GM23338 (cell line): ENCODE measurements at regions not wholly inside any gene's neighbourhood (a gene's known extent, or its start where the extent isn't known, plus 50 kb on each side); places are given as distances from the start of the nearest gene placed in this dataset.
A peak's percentile ranks its signal among the peaks of the same experiment; 100 is the strongest.
"Not testable (repeated sequence)": the region's sequence is repeated elsewhere in the genome, so short reads cannot be mapped to it uniquely, and the experiment has no call there.

Source experiments
- ATAC-seq: fragments of 200-7000 bp; cut with Tn5 transposase; 3 replicates; pipeline ENCODE4 v1.9.1; 2020
- DNase-seq: peaks from one replicate; pipeline ENCODE4 v3.0.0-alpha.2; 2015; ENCODE audit warnings: low spot score
- H2AFZ ChIP-seq: fragments of 200-600 bp; sonication (generic); 2 replicates; pipeline ENCODE4 v1.8.0; 2016; ENCODE audit warnings: antibody characterized with exemption, mild to moderate bottlenecking, moderate library complexity
- H3F3A ChIP-seq: fragments of 200-600 bp; sonication (generic); replicated peaks from 2 replicates; pipeline ENCODE4 v1.8.0; 2017; ENCODE audit warnings: antibody characterized with exemption, mixed run types, low read depth
- H3K27ac ChIP-seq: fragments of 200-600 bp; sonication (generic); 2 replicates; pipeline ENCODE4 v1.6.1; 2016; ENCODE audit warnings: low read depth
- H3K27me3 ChIP-seq: fragments of 200-600 bp; sonication (generic); 2 replicates; pipeline ENCODE4 v1.8.0; 2016; ENCODE audit warnings: mild to moderate bottlenecking, mixed run types, moderate library complexity; ENCODE audit not compliant: insufficient read depth
- H3K36me3 ChIP-seq: fragments of 200-600 bp; sonication (generic); 2 replicates; pipeline ENCODE4 v1.8.0; 2016; ENCODE audit warnings: mild to moderate bottlenecking; ENCODE audit not compliant: insufficient read depth
- H3K4me1 ChIP-seq: fragments of 200-600 bp; sonication (generic); 2 replicates; pipeline ENCODE4 v1.8.0; 2016; ENCODE audit warnings: mild to moderate bottlenecking, moderate library complexity; ENCODE audit not compliant: insufficient read depth
- H3K4me2 ChIP-seq: fragments of 200-600 bp; sonication (generic); 2 replicates; pipeline ENCODE4 v1.7.1; 2017; ENCODE audit warnings: mixed run types
- H3K4me3 ChIP-seq: fragments of 200-600 bp; sonication (generic); 2 replicates; pipeline ENCODE4 v1.6.1; 2016; ENCODE audit warnings: mixed run types
- H3K79me2 ChIP-seq: fragments of 200-600 bp; sonication (generic); replicated peaks from 2 replicates; pipeline ENCODE4 v1.8.0; 2017; ENCODE audit warnings: mild to moderate bottlenecking; ENCODE audit not compliant: insufficient read depth
- H3K9me2 ChIP-seq: fragments of 200-600 bp; sonication (generic); 2 replicates; pipeline ENCODE4 v1.8.0; 2017; ENCODE audit not compliant: insufficient read depth
- H4K20me1 ChIP-seq: fragments of 200-600 bp; sonication (generic); replicated peaks from 2 replicates; pipeline ENCODE4 v1.8.0; 2017; ENCODE audit warnings: mild to moderate bottlenecking; ENCODE audit not compliant: insufficient read depth
- H3K27ac Mint-ChIP-seq: 2 replicates; pipeline ENCODE4 v1.8.0; 2020; ENCODE audit warnings: inconsistent platforms, mild to moderate bottlenecking, moderate library complexity, mixed read lengths
- H3K27me3 Mint-ChIP-seq: 3 replicates; pipeline ENCODE4 v1.8.0; 2022; ENCODE audit warnings: low read depth, mild to moderate bottlenecking, moderate library complexity, mixed read lengths, inconsistent platforms; ENCODE audit not compliant: insufficient read depth, poor library complexity
- H3K36me3 Mint-ChIP-seq: 3 replicates; pipeline ENCODE4 v1.8.0; 2021; ENCODE audit warnings: low read depth, mild to moderate bottlenecking, inconsistent platforms, moderate library complexity, mixed read lengths
- H3K4me1 Mint-ChIP-seq: 3 replicates; pipeline ENCODE4 v1.8.0; 2020; ENCODE audit warnings: mild to moderate bottlenecking, inconsistent platforms, mixed read lengths
- H3K4me3 Mint-ChIP-seq: 3 replicates; pipeline ENCODE4 v1.8.0; 2021; ENCODE audit warnings: moderate library complexity, mild to moderate bottlenecking, inconsistent platforms, mixed read lengths
- H3K9me3 Mint-ChIP-seq: 3 replicates; pipeline ENCODE4 v1.8.0; 2020; ENCODE audit warnings: moderate library complexity, mild to moderate bottlenecking, inconsistent platforms, mixed read lengths
- EZH2phosphoT487 ChIP-seq: fragments of 200-600 bp; sonication (generic); IDR thresholded peaks from one replicate; pipeline ENCODE4 v1.8.1; 2018; ENCODE audit warnings: antibody characterized with exemption; ENCODE audit not compliant: unreplicated experiment
- JUNB ChIP-seq: IDR thresholded peaks from one replicate; pipeline ENCODE4 v1.6.1; 2016; ENCODE audit warnings: antibody characterized with exemption; ENCODE audit not compliant: unreplicated experiment
- NANOG ChIP-seq: IDR thresholded peaks from 2 replicates; pipeline ENCODE4 v1.6.1; 2016; ENCODE audit warnings: antibody characterized with exemption, borderline replicate concordance
- STAT1 ChIP-seq: IDR thresholded peaks from one replicate; pipeline ENCODE4 v1.6.1; 2016; ENCODE audit warnings: antibody characterized with exemption; ENCODE audit not compliant: unreplicated experiment
- ZNF331 ChIP-seq: fragments of 250-450 bp; sonication (Bioruptor Pico); IDR thresholded peaks from 2 replicates; pipeline ENCODE4 v1.5.0; 2020; ENCODE audit warnings: low read depth, mild to moderate bottlenecking, moderate library complexity
- TF ChIP-seq, protein P1 (sequence below), 2 experiments: fragments of 200-600 bp in 1 of 2; sonication (generic) in 1 of 2; conservative IDR thresholded peaks; 2 replicates each; pipeline versions ENCODE4 v1.5.1 to v1.6.1; 2016 to 2017; ENCODE audit warnings: antibody characterized with exemption in 2 of 2, low read depth in 2 of 2, mild to moderate bottlenecking in 2 of 2, moderate library complexity in 1 of 2

DNA sequence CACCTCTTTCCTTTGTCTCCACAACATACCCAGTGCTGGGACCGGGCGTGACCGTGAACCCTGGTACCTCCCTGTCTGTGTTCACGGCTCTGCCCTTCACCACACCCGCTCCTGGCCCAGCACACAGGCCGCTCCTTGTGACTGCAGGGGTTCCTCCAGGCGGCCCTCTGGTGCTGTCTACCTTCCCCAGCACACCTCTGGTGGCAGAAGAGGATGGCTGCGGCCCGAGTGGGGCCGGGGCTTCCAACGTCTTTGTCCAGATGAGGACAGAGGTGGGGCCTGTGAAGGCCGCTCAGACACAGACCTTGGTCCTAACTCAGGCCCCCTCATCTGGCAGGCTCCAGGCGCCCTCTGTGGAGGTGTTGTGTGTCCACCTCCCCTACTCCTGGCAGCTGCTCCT, 55.4 kb upstream of the SGMS1 start:
- H3K27ac Mint-ChIP-seq: no peak overlapping the region
- H3K4me1 Mint-ChIP-seq: peaks cover 4% of the 10 kb centered on the region
- H3K79me2 ChIP-seq: no peaks in the 10 kb centered on the region
- no peak overlapping the region for H3K27ac ChIP-seq
- H3K36me3 Mint-ChIP-seq: no peaks in the 10 kb centered on the region
- peaks cover 1% of the 10 kb centered on the region; the same call in 1 of the 2 replicates for H3K4me1 ChIP-seq
- TF ChIP-seq EZH2phosphoT487: no peak
- TF ChIP-seq, protein P1, sequence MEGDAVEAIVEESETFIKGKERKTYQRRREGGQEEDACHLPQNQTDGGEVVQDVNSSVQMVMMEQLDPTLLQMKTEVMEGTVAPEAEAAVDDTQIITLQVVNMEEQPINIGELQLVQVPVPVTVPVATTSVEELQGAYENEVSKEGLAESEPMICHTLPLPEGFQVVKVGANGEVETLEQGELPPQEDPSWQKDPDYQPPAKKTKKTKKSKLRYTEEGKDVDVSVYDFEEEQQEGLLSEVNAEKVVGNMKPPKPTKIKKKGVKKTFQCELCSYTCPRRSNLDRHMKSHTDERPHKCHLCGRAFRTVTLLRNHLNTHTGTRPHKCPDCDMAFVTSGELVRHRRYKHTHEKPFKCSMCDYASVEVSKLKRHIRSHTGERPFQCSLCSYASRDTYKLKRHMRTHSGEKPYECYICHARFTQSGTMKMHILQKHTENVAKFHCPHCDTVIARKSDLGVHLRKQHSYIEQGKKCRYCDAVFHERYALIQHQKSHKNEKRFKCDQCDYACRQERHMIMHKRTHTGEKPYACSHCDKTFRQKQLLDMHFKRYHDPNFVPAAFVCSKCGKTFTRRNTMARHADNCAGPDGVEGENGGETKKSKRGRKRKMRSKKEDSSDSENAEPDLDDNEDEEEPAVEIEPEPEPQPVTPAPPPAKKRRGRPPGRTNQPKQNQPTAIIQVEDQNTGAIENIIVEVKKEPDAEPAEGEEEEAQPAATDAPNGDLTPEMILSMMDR (conservative IDR thresholded peaks at IDR 0.05; ENCODE audit: low read depth in 2 of 2): peak; percentile 7 to 36; a peak in 2 of 4 replicates
- H4K20me1 ChIP-seq: no peaks in the 10 kb centered on the region
- no peaks in the 10 kb centered on the region; the same call in 2 of the 3 replicates for H3K9me3 Mint-ChIP-seq
- H3F3A ChIP-seq: no peaks in the 10 kb centered on the region
- ATAC-seq: no peak
- peaks cover 1% of the 10 kb centered on the region for H3K27me3 Mint-ChIP-seq
- no peak overlapping the region for H3K4me3 ChIP-seq
- H2AFZ ChIP-seq: no peak overlapping the region
- no peak overlapping the region for H3K4me3 Mint-ChIP-seq
- H3K27me3 ChIP-seq: no peaks in the 10 kb centered on the region
- no peaks in the 10 kb centered on the region for H3K9me2 ChIP-seq
- DNase-seq: peak; percentile 17
- H3K4me2 ChIP-seq: no peak overlapping the region
- no peaks in the 10 kb centered on the region for H3K36me3 ChIP-seq

- H4K20me1 ChIP-seq, H3K27me3 ChIP-seq, H3K27me3 Mint-ChIP-seq, H3K79me2 ChIP-seq, ATAC-seq, DNase-seq, H2AFZ ChIP-seq, H3K27ac Mint-ChIP-seq, H3K4me2 ChIP-seq, H3K4me1 Mint-ChIP-seq, H3K4me3 ChIP-seq, H3K9me3 Mint-ChIP-seq, H3K36me3 Mint-ChIP-seq, H3K4me1 ChIP-seq, H3K4me3 Mint-ChIP-seq, H3K36me3 ChIP-seq, H3K27ac ChIP-seq, H3F3A ChIP-seq, H3K9me2 ChIP-seq: not testable (repeated sequence)
Measured at GRCh38 chr10:50675555-50675954, 51.8 kb upstream of the SGMS1 start.

DNA sequence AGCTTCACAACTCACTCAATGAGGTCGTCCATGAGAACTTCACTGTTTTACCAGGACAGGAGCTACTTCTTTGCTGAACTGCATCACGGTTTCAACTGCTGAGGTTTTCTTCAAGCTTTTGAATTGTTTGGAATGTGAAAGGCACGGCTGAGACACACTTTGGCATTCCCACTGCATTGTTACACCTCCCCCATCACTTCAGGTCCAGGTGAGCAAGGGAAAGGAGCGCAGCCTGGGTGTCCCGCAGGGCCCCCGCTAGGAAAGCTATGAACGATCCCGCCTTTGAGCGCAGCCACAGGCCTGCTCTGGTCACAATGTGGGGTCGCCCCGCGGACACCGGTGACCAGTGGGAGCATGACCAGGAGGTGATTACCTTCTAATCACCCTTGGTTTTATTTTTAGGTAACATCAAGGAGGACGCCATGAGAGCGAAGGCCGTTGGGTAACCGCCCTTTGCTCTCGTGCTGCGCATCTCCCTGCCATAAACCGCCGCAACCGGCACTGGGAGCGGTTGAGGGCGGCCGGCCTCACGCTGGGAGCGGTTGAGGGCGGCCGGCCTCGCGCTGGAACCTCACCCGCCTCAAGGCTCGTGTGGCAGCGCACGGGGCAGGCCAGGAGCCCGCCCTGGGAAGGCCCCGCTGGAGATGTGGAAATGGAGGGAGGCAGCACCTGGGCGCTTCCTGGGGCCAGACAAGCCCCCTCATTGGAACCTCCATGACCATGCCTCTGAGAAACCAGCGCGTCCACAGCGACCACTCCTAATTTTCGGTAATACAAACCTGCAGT, 50.9 kb upstream of the SGMS1 start:
- DNase-seq (peak; percentile 56), ATAC-seq (peak; percentile 67)
- peaks cover 7% of the 10 kb centered on the region; the same call in 1 of the 2 replicates for H3K4me1 ChIP-seq
- no peak overlapping the region for H3K27ac ChIP-seq
- H3K36me3 Mint-ChIP-seq: no peaks in the 10 kb centered on the region
- H3K4me3 Mint-ChIP-seq: no peak overlapping the region
- no peaks in the 10 kb centered on the region for H3F3A ChIP-seq
- H3K4me1 Mint-ChIP-seq: peaks cover 9% of the 10 kb centered on the region
- no peaks in the 10 kb centered on the region for H4K20me1 ChIP-seq
- no peaks in the 10 kb centered on the region for H3K9me2 ChIP-seq
- no peaks in the 10 kb centered on the region for H3K27me3 Mint-ChIP-seq
- H3K79me2 ChIP-seq: no peaks in the 10 kb centered on the region
- no peaks in the 10 kb centered on the region for H3K9me3 Mint-ChIP-seq
- H3K36me3 ChIP-seq: no peaks in the 10 kb centered on the region
- no peak overlapping the region for H3K27ac Mint-ChIP-seq
- H3K4me3 ChIP-seq: no peak overlapping the region
- no peaks in the 10 kb centered on the region for H3K27me3 ChIP-seq
- no peak overlapping the region for H2AFZ ChIP-seq
- no peak overlapping the region for H3K4me2 ChIP-seq
- TF ChIP-seq ZNF331 (no peak), JUNB (no peak), STAT1 (no peak), NANOG (no peak)
- TF ChIP-seq, protein P1 (conservative IDR thresholded peaks at IDR 0.05; ENCODE audit: low read depth in 2 of 2): no peak
